Lower leg skin (tissue), 4 donors: ENCODE measurements at regions not wholly inside any gene's neighbourhood (a gene's known extent, or its start where the extent isn't known, plus 50 kb on each side); places are given as distances from the start of the nearest gene placed in this dataset.

ENCODE experiments used
- DNase-seq, 2 donors: peaks; one replicate each; pipeline ENCODE4 v3.0.0-alpha.2; 2019; ENCODE audit warnings: low spot score in 2 of 2
- H3K4me3 ChIP-seq: fragments of 200-600 bp; sonication (generic); 2 replicates; pipeline ENCODE4 v1.5.1; 2017; ENCODE audit warnings: mild to moderate bottlenecking, low read depth; ENCODE audit not compliant: poor library complexity, severe bottlenecking
- POLR2A ChIP-seq, 2 donors: fragments of 450-650 bp; IDR thresholded peaks; one replicate each; pipeline ENCODE4 v1.6.1; 2016 to 2017; ENCODE audit warnings: antibody characterized with exemption in 2 of 2, mild to moderate bottlenecking in 1 of 2, moderate library complexity in 1 of 2
- WGBS, 2 donors: methylation state at CpG; one replicate each; pipeline ENCODE4 v1.1.5; 2018; 5-methylcytosine and 5-hydroxymethylcytosine counted together
- intact Hi-C: fragments of 100-400 bp; cut with DNase I; formaldehyde crosslinking; loops from one replicate; pipeline ENCODE4 v1.15.0; 2023; ENCODE audit warnings: low total_unique reads
- TF ChIP-seq, protein P1 (sequence below), 3 donors: fragments of 450-650 bp; IDR thresholded peaks; one replicate each; pipeline ENCODE4 v1.5.1; 2016; ENCODE audit warnings: antibody characterized with exemption in 3 of 3, mild to moderate bottlenecking in 3 of 3, moderate library complexity in 2 of 3

- H3K4me3 ChIP-seq, result no peak overlapping the region
- intact Hi-C loops, result no loop called here
- 80 to 83% methylated on average over 5 of the region's 5 CpGs for WGBS, 2 donors
- no peak for DNase-seq
- TF ChIP-seq, protein P1, sequence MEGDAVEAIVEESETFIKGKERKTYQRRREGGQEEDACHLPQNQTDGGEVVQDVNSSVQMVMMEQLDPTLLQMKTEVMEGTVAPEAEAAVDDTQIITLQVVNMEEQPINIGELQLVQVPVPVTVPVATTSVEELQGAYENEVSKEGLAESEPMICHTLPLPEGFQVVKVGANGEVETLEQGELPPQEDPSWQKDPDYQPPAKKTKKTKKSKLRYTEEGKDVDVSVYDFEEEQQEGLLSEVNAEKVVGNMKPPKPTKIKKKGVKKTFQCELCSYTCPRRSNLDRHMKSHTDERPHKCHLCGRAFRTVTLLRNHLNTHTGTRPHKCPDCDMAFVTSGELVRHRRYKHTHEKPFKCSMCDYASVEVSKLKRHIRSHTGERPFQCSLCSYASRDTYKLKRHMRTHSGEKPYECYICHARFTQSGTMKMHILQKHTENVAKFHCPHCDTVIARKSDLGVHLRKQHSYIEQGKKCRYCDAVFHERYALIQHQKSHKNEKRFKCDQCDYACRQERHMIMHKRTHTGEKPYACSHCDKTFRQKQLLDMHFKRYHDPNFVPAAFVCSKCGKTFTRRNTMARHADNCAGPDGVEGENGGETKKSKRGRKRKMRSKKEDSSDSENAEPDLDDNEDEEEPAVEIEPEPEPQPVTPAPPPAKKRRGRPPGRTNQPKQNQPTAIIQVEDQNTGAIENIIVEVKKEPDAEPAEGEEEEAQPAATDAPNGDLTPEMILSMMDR (IDR thresholded peaks at IDR 0.05), result no peak
- TF ChIP-seq POLR2A (IDR thresholded peaks at IDR 0.05), result no peak
Measured at GRCh38 chr14:94833633-94834032, 63.7 kb upstream of the GSC start.

DNA sequence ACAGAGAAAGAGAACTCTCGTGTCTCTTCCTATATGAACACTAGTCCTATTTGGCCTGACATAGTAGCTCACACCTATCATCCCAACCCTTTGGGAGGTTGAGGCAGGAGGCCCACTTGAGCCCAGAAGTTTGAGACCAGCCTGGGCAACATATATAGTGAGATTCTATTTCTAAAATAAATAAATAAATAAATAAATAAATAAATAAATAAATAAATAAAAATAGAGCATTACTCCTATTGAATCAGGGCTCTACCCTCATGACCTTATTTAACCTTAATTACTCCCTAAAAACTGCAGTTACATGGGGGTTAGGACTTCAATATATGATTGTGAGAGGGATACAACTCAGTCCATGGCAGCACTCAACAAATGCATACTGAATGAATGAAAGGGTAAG, 61.2 kb upstream of the GSC start:
- DNase-seq, result no peak
- H3K4me3 ChIP-seq, result no peak overlapping the region
- intact Hi-C loops, result no loop called here
- TF ChIP-seq, protein P1 (IDR thresholded peaks at IDR 0.05), result no peak
- TF ChIP-seq POLR2A (IDR thresholded peaks at IDR 0.05), result no peak
- WGBS, 2 donors, result 0 to 73% methylated on average over 1 of the region's 1 CpG

DNA sequence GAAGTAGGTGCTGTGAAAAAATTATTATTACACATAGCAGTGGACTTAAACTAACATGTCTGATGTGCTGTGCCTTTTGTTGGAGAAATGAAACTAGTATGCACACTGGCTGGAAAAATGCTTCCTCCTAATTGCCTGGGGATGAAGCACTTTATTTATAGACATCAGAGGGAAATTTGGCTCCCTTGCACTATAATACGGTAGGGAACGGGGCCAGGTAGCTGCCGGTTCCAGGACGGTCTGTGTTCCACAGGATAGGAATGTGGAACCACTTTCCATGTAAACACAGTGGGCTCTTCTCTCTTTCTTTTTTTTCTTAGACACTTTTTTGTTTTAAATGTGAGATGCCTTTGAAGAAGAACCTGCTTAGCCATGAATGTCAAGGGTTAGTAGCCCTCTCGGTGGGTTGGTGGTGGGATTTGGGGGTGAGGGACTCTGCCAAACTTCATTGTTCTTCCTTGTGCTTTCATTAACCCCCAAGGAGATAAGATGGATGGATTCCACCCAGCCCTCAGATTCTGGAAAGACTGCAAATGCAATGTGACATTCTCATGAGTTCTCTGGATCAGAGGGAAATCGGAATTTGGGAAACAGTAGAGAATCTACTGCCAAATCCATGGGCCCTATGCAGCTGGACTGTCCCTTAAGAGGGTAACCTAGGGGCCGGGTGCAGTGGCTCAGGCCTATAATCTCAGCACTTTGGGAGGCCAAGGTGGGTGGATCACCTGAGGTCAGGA, 58.0 kb upstream of the GSC start:
- peak in 1 of 2 donors; percentile 52 for DNase-seq
- TF ChIP-seq POLR2A (IDR thresholded peaks at IDR 0.05), result no peak
- TF ChIP-seq, protein P1 (IDR thresholded peaks at IDR 0.05), result no peak
- 24 to 32% methylated on average over 7 of the region's 7 CpGs for WGBS, 2 donors
- no peak overlapping the region for H3K4me3 ChIP-seq
- intact Hi-C loops, result no loop called here

DNA sequence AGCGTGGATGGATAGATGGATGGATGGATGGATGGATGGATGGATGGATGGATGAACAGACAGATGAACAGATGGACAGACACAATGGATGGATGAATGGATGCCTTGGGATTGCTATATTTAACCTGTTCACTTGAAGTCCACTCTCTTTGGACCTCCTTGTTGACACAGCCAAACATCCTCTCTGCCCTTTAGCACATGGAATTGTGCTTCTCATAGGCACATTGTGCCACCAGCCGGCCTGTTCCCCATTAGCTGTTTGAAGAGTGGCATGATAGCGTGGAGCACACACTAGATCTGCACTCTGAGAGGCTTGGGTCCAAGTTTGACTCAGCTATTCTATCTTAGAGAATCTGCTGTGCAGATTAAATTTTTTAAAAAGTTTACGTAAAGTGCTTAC, 56.9 kb upstream of the GSC start:
- DNase-seq, result no peak
- H3K4me3 ChIP-seq, result no peak overlapping the region
- 91% methylated on average over 4 of the region's 4 CpGs for WGBS, 2 donors
- intact Hi-C loops, result no loop called here
- TF ChIP-seq, protein P1 (IDR thresholded peaks at IDR 0.05), result no peak
- TF ChIP-seq POLR2A (IDR thresholded peaks at IDR 0.05), result no peak

DNA sequence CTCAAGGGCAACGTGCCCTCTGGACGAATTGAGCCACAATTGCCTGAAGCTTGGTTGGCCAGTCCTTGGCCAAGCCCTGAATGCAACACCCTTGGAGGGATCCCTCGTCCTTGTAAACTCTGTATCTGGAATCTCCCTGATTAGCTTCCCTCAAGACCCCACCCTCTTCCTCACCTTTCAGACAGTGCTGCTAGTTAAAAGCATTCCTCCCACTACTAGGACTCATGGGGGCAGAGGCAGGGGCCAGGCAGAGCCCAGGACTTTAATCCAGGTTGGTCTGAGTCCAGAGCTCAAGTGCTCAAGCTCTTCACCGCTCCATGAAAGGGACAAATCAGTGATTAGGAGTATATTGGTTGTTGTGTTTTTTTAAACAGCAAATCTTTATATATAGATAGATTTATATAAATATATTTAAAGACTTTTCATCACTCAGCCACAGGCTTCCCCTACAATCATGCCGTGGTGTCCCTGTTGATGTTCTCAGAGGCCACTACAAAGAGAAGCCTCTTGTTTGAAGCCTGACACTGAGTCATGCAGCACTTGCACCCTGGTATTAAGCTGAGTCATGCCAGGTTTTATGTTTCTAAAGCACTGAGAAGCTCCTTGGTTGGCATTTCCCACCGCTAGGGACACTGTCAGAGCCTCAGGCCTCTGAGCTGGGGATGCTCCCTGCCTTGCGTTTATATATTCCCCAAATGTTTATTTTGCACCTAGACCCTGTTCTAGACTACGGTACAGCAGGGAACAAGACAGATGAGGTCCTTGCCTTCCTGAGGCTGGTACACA, 53.8 kb upstream of the GSC start:
- no peak overlapping the region for H3K4me3 ChIP-seq
- 70 to 79% methylated on average over 8 of the region's 8 CpGs for WGBS, 2 donors
- DNase-seq, result no peak
- intact Hi-C loops, result no loop called here
- TF ChIP-seq, protein P1 (IDR thresholded peaks at IDR 0.05), result no peak
- TF ChIP-seq POLR2A (IDR thresholded peaks at IDR 0.05), result no peak
